Tibial nerve (tissue), 4 donors: ENCODE measurements at regions not wholly inside any gene's neighbourhood (a gene's known extent, or its start where the extent isn't known, plus 50 kb on each side); places are given as distances from the start of the nearest gene placed in this dataset.

Source experiments
- EP300 ChIP-seq, 2 donors: sonication (generic); formaldehyde crosslinking; IDR thresholded peaks; one replicate each; pipeline ENCODE4 v1.6.1; 2017; ENCODE audit warnings: antibody characterized with exemption in 2 of 2, mild to moderate bottlenecking in 1 of 2
- POLR2A ChIP-seq, 2 donors: fragments of 450-650 bp; IDR thresholded peaks; one replicate each; pipeline ENCODE4 v1.6.1; 2017; ENCODE audit warnings: antibody characterized with exemption in 2 of 2, mild to moderate bottlenecking in 2 of 2, moderate library complexity in 2 of 2
- TF ChIP-seq, protein P1 (sequence below), 5 experiments: fragments of 200-600 bp in 3 of 5; fragments of 450-650 bp in 2 of 5; sonication (generic) in 3 of 5; IDR thresholded peaks; one replicate each; pipeline ENCODE4 v1.5.1; 2016 to 2019; ENCODE audit warnings: antibody characterized with exemption in 5 of 5, mild to moderate bottlenecking in 3 of 5, moderate library complexity in 2 of 5

DNA sequence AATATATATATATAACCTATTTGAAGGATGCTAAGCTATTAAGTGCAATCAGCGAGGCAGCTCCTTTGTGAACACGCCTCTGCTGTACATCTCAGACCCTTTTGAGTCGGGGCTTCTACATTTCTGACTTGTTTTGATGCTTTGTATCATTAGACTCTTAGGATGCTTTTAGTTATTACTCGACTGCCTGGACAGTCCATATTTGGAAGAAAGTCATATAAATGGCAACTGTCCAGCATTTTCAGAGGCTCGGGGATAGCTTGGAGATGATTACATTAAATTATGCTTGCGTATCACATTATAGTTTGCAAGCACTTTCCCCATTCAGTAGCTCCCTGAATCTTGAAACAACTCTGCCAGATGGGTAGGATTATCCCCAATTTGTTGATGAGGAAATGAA, 257.9 kb downstream of the PTEN start:
- TF ChIP-seq POLR2A (IDR thresholded peaks at IDR 0.05) (no peak), EP300 (IDR thresholded peaks at IDR 0.05) (no peak)
- TF ChIP-seq, protein P1, sequence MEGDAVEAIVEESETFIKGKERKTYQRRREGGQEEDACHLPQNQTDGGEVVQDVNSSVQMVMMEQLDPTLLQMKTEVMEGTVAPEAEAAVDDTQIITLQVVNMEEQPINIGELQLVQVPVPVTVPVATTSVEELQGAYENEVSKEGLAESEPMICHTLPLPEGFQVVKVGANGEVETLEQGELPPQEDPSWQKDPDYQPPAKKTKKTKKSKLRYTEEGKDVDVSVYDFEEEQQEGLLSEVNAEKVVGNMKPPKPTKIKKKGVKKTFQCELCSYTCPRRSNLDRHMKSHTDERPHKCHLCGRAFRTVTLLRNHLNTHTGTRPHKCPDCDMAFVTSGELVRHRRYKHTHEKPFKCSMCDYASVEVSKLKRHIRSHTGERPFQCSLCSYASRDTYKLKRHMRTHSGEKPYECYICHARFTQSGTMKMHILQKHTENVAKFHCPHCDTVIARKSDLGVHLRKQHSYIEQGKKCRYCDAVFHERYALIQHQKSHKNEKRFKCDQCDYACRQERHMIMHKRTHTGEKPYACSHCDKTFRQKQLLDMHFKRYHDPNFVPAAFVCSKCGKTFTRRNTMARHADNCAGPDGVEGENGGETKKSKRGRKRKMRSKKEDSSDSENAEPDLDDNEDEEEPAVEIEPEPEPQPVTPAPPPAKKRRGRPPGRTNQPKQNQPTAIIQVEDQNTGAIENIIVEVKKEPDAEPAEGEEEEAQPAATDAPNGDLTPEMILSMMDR (IDR thresholded peaks at IDR 0.05), result no peak
